Limb (tissue), 2 donors: ENCODE measurements at regions not wholly inside any gene's neighbourhood (a gene's known extent, or its start where the extent isn't known, plus 50 kb on each side); places are given as distances from the start of the nearest gene placed in this dataset.

Source experiments
- DNase-seq, 2 donors: peaks; one replicate each; pipeline ENCODE4 v3.0.0-alpha.2; 2016; ENCODE audit errors: extremely low spot score in 2 of 2

DNA sequence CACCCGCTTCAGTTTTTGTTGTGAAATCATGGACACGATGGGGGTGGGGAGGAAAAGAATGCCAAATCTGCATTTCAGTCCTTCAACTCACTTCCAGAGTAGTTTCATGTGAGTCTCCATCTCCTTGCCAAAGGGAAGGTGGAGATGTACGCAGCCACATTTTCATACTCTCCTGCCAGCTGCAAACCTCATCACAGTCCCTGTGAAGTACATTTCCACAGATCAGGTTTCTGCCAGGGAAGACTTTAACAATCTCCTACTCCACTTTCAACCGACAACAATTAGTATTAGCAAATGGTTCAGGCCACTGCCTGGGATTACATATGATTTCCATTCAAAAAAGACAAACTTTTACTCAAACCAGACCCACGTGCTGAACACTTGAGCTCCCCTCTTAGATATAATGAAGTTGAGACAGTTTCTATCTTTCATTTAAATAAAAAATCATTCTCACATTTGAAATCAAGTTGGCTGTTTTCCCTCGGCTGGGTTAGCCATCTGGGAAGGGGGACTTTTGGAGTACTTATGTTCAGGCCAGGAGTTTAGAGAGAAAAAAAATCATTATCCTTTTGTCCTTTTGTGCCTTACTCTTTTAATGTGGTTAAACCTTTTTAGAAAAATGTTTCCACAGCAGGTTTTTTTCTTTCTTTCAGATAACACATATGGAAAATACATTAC, 51.0 kb upstream of the CEP162 start:
- peak; percentile 39 to 76 for DNase-seq
